Muscle of arm (tissue), 1 donor: ENCODE measurements at regions not wholly inside any gene's neighbourhood (a gene's known extent, or its start where the extent isn't known, plus 50 kb on each side); places are given as distances from the start of the nearest gene placed in this dataset.

Experiments
- DNase-seq: peaks from one replicate; pipeline ENCODE4 v3.0.0-alpha.2; 2013

GRCh38 chr2:128530025-128530573, 211.4 kb upstream of the HS6ST1 start:
- no peak for DNase-seq

GRCh38 chr2:128531856-128532255, 213.2 kb upstream of the HS6ST1 start:
- no peak for DNase-seq

GRCh38 chr2:128533101-128533500, 214.4 kb upstream of the HS6ST1 start:
- DNase-seq, result no peak

- DNase-seq, result no peak
Observed at GRCh38 chr2:128534688-128535392, 216.2 kb upstream of the HS6ST1 start.

GRCh38 chr2:128535953-128536352, 217.3 kb upstream of the HS6ST1 start:
- DNase-seq, result no peak

GRCh38 chr2:128536925-128537620, 218.4 kb upstream of the HS6ST1 start:
- DNase-seq, result no peak

- DNase-seq, result no peak
Observed at GRCh38 chr2:128537646-128538045, 219.0 kb upstream of the HS6ST1 start.

- no peak for DNase-seq
Observed at GRCh38 chr2:128538396-128538795, 219.7 kb upstream of the HS6ST1 start.

GRCh38 chr2:128540670-128541069, 222.0 kb upstream of the HS6ST1 start:
- no peak for DNase-seq

GRCh38 chr2:128541448-128541847, 222.8 kb upstream of the HS6ST1 start:
- no peak for DNase-seq

GRCh38 chr2:128543036-128543435, 224.4 kb upstream of the HS6ST1 start:
- DNase-seq, result no peak

- no peak for DNase-seq
Observed at GRCh38 chr2:128543646-128544045, 225.0 kb upstream of the HS6ST1 start.

GRCh38 chr2:128544321-128545037, 225.8 kb upstream of the HS6ST1 start:
- no peak for DNase-seq

GRCh38 chr2:128545085-128545484, 226.4 kb upstream of the HS6ST1 start:
- no peak for DNase-seq

GRCh38 chr2:128545829-128546228, 227.2 kb upstream of the HS6ST1 start:
- no peak for DNase-seq

GRCh38 chr2:128547667-128548066, 229.0 kb upstream of the HS6ST1 start:
- DNase-seq, result no peak

GRCh38 chr2:128548461-128548891, 229.8 kb upstream of the HS6ST1 start:
- DNase-seq, result no peak

- no peak for DNase-seq
Observed at GRCh38 chr2:128549094-128549493, 230.4 kb upstream of the HS6ST1 start.

- DNase-seq, result no peak
Observed at GRCh38 chr2:128549646-128550260, 231.1 kb upstream of the HS6ST1 start.

- no peak for DNase-seq
Observed at GRCh38 chr2:128550389-128550788, 231.7 kb upstream of the HS6ST1 start.

GRCh38 chr2:128550801-128551416, 232.2 kb upstream of the HS6ST1 start:
- no peak for DNase-seq

- no peak for DNase-seq
Observed at GRCh38 chr2:128551435-128551834, 232.8 kb upstream of the HS6ST1 start.
